GM18868 (cell line): ENCODE measurements at regions not wholly inside any gene's neighbourhood (a gene's known extent, or its start where the extent isn't known, plus 50 kb on each side); places are given as distances from the start of the nearest gene placed in this dataset.

Source experiments
- ATAC-seq: cut with Tn5 transposase; IDR thresholded peaks from one replicate; pipeline ENCODE4 v1.9.1; 2021; ENCODE audit warnings: mild to moderate bottlenecking, moderate library complexity; ENCODE audit not compliant: unreplicated experiment

DNA sequence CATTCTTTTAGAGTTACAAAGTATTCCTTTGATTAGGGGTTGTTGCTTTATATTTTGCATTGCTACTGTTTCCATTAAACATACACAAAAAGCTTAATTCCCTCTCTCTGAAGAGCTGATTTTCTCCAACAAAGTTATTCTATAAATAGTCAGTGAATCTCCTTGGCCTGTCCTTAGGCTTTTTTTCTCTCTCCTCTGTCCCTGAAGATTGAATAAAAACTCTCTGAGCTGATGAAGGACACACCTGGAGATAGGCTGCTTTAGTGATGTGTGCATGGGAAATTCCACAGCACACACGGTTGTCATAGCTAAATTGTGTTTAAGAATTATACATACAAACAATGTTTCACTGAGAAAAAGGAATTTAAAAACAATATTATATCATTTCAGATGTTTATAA lies 90.5 kb upstream of the TMEM106B start:
- ATAC-seq = no peak

- no peak for ATAC-seq
These were observed 87.9 kb upstream of the TMEM106B start for GRCh38 chr7:12123172-12123571.

- no peak for ATAC-seq
These were observed 87.1 kb upstream of the TMEM106B start for GRCh38 chr7:12124028-12124427.

- ATAC-seq = no peak
These were observed 83.6 kb upstream of the TMEM106B start for GRCh38 chr7:12127455-12127854.

GRCh38 chr7:12130609-12131008 lies 80.5 kb upstream of the TMEM106B start:
- ATAC-seq = no peak

- no peak for ATAC-seq
These were observed 80.0 kb upstream of the TMEM106B start for GRCh38 chr7:12131122-12131521.

GRCh38 chr7:12133865-12134264 lies 77.2 kb upstream of the TMEM106B start:
- ATAC-seq = no peak

DNA sequence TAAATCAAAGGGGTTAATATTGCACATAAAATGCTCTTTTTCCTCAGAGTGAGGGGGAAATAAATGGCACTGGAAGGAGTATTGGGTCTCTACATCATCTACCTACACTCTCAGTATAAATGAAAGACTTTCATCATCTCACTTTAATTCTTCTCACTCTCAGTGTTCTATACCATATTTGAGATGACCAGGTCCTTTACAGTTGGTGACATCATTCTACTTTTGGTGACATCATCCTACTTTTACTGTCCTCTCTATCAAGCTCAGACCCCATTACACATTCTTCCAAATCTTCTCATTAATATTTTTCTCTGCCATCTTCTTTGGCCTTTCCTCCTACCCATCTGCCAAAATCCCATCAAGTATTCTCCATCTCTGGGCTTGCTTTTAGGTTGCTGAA lies 74.6 kb upstream of the TMEM106B start:
- no peak for ATAC-seq

DNA sequence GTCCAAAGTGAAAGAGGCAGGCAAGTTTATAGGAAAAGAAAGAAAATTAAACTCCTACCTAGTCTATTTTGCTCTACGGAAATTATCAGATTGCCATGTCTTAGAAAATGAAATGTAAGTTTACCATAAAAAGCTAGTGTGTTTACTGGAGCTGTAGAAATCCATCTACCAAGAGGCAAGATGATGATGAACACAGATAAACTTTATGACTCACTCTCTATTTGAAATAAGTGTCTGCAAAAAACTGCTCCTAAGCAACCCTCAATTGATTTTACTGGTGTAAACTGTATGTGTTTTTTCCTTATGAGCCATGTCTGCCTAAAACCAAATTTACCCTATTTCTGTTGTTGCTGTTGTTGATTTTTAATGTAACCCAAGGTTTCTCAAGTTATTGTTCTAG lies 73.8 kb upstream of the TMEM106B start:
- no peak for ATAC-seq

DNA sequence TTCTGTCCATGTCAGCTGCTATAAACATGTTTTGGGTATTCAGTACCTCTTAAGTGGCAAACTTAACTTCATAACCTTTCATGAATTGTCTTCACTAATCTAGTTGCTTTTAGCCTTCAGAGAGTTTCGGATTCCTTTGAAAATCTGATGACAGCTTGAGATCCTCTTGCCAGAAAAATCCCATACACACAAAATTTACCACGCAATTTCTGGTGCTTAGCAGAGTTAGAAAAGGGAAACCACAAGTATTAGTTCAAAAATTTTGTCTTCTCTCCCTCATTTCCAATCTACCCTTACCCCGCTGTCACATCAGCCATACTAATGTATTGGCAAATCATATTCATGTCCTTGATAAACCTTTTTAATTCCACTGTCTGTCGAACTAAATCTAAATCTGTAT lies 72.7 kb upstream of the TMEM106B start:
- ATAC-seq = no peak

GRCh38 chr7:12139416-12139815 lies 71.7 kb upstream of the TMEM106B start:
- ATAC-seq = no peak

- ATAC-seq = no peak
These were observed 64.3 kb upstream of the TMEM106B start for GRCh38 chr7:12146813-12147212.

- no peak for ATAC-seq
These were observed 58.7 kb upstream of the TMEM106B start for GRCh38 chr7:12152196-12152918.

GRCh38 chr7:12154119-12154518 lies 57.0 kb upstream of the TMEM106B start:
- no peak for ATAC-seq

DNA sequence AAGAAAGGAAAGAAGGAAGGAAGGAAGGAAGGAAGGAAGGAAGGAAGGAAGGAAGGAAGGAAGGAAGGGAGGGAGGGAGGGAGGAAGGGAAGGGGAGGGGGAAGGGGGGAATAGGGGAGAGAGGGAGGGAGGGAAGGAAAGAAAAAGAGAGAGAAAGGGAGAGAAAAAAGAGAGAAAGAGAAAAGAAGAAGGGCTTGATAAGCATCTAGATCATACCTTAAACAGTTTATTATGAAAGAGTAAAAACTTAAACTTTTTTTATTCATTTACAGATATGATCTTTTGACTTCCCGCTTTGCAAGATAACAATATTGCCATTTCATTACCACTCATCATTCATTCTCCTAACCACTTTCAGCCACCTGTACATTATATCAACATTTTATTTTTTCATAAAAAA lies 53.6 kb upstream of the TMEM106B start:
- ATAC-seq = no peak

GRCh38 chr7:12158334-12159060 lies 52.6 kb upstream of the TMEM106B start:
- ATAC-seq = no peak

DNA sequence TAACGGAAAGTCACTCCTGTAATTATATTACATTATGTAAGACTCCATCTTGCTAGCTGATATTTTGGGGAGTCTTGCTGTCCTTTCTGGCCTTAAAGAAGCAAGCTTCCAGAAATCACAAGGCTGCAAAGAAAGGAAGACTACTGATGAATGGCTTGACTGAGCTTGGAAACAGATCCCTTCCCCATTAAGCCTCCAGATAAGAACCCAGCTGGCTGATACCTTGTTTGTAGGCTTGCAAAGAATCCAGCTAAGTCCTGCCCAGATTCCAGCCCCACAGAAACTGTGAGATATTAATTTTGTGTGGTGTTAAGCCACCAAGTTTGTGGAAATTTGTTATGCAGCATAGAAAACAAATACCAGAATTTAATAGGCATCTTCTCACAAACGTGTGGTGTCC lies 49.9 kb upstream of the TMEM106B start:
- ATAC-seq = no peak
